C4-2B (cell line): ENCODE measurements at regions not wholly inside any gene's neighbourhood (a gene's known extent, or its start where the extent isn't known, plus 50 kb on each side); places are given as distances from the start of the nearest gene placed in this dataset.

ENCODE experiments used
- H3K27ac ChIP-seq: fragments of 450-650 bp; 2 replicates; pipeline ENCODE4 v1.5.1; 2017
- CTCF ChIP-seq: fragments of 450-650 bp; conservative IDR thresholded peaks from 2 replicates; pipeline ENCODE4 v1.5.1; 2017; ENCODE audit warnings: mild to moderate bottlenecking
- ZFX ChIP-seq: fragments of 450-650 bp; IDR thresholded peaks from 2 replicates; pipeline ENCODE4 v1.6.1; 2017

GRCh38 chr5:152274224-152274623, 130.9 kb downstream of the NMUR2 start:
- H3K27ac ChIP-seq = no peak overlapping the region

DNA sequence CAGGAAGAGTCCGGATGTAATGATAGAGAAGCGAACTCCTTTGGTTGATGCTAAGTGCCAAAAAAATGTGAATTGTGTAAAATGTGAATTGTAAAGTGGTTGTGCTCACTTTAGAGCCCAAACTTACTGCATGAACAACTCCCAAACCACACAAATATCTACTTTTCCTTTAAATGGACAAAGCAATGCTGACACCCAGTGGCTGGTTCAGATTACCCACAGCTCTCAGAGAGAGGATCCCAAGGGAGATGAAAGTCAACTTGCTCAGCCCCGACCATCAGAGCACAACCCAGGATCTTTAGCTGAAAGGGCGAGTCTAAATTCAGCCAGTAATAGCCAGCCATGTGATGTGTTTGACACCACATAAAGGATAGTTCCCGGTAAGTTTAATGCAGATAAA, 133.7 kb downstream of the NMUR2 start:
- TF ChIP-seq ZFX (no peak), CTCF (peak; percentile 65)
- no peak overlapping the region for H3K27ac ChIP-seq

More at GRCh38 chr5:152274224-152274623, 130.9 kb downstream of the NMUR2 start:
- TF ChIP-seq CTCF (no peak), ZFX (no peak)

- no peak overlapping the region for H3K27ac ChIP-seq
- TF ChIP-seq CTCF = no peak
- no peak for TF ChIP-seq ZFX
Measured at GRCh38 chr5:152270096-152270495, 135.0 kb downstream of the NMUR2 start.

GRCh38 chr5:152269533-152269932, 135.5 kb downstream of the NMUR2 start:
- TF ChIP-seq CTCF (no peak), ZFX (no peak)
- H3K27ac ChIP-seq = no peak overlapping the region

GRCh38 chr5:152264645-152265254, 140.3 kb downstream of the NMUR2 start:
- no peak for TF ChIP-seq ZFX
- no peak overlapping the region for H3K27ac ChIP-seq

GRCh38 chr5:152262667-152263066, 142.4 kb downstream of the NMUR2 start:
- TF ChIP-seq ZFX (no peak), CTCF (no peak)
- H3K27ac ChIP-seq = no peak overlapping the region

- no peak overlapping the region for H3K27ac ChIP-seq
- TF ChIP-seq ZFX = no peak
- no peak for TF ChIP-seq CTCF
Measured at GRCh38 chr5:152260940-152261339, 144.1 kb downstream of the NMUR2 start.

DNA sequence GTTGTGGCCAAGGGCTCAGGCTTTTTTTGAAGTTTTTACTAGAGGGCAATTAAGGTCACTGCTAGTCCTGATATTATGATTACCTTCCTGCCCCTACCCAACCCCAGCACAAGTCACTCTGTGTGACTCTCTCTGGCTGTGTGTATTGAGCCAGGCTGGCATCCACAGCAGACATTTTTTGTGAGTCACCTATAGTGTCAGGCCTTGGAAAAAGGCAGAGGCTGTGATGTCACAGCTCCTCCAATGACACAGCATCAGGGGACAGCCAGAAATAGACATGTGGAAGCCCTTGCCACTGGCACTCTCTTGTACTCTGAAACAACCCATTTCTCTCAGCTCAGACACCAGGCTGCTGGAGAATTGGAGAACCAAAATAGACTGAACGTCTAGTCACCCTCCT, 145.4 kb downstream of the NMUR2 start:
- TF ChIP-seq ZFX (no peak), CTCF (no peak)

More for the DNA sequence above, 145.4 kb downstream of the NMUR2 start:
- no peak overlapping the region for H3K27ac ChIP-seq
